Endothelial cell of umbilical vein (primary cell): ENCODE measurements at regions not wholly inside any gene's neighbourhood (a gene's known extent, or its start where the extent isn't known, plus 50 kb on each side); places are given as distances from the start of the nearest gene placed in this dataset.

ENCODE experiments used
- BruUV-seq: library from RNA; stranded (reverse); fragments of 400-500 nt; replicated peaks from 2 replicates; lab custom pipeline; 2021; lab: Mats Ljungman, UMichigan
- CTCF ChIA-PET: fragments of 300-600, 350-600 bp; sonication (Branson Sonifier 250); formaldehyde crosslinking; loops from one replicate; lab custom pipeline; 2021; ENCODE audit warnings: antibody characterized with exemption, inconsistent platforms; lab: Charles Lee
- POLR2A ChIA-PET: fragments of 300-600, 350-600 bp; sonication (Branson Sonifier 250); formaldehyde crosslinking; loops from one replicate; lab custom pipeline; 2021; ENCODE audit warnings: antibody characterized with exemption, inconsistent platforms; lab: Charles Lee
- DNase-seq: peaks from one replicate; pipeline ENCODE4 v3.0.0-alpha.2; 2011; ENCODE audit warnings: low read depth, low spot score
- FAIRE-seq: peaks from 2 replicates; lab custom pipeline; 2011; peaks lifted over from hg19 to GRCh38; lab: Jason Lieb, UNC
- H2AFZ ChIP-seq: 2 replicates; pipeline ENCODE4 v1.6.0; 2012; ENCODE audit warnings: low read depth, low read length, control low read depth, inconsistent platforms
- H3K27ac ChIP-seq: 2 replicates; pipeline ENCODE4 v1.5.1; 2011; ENCODE audit warnings: low read depth, mild to moderate bottlenecking, control low read depth, low read length, moderate library complexity; ENCODE audit not compliant: insufficient read depth
- H3K27me3 ChIP-seq, 2 experiments: 2 replicates each; pipeline versions ENCODE4 v1.6.0 to v1.6.1; 2011; ENCODE audit warnings: low read length in 2 of 2, mixed read lengths in 1 of 2; ENCODE audit not compliant: control insufficient read depth in 2 of 2, insufficient read depth in 2 of 2
- H3K36me3 ChIP-seq, 2 experiments: 2 replicates in 1 of 2; 3 replicates in 1 of 2; pipeline ENCODE4 v1.5.1; 2011; ENCODE audit warnings: low read length in 2 of 2, mild to moderate bottlenecking in 1 of 2, moderate library complexity in 1 of 2; ENCODE audit not compliant: control insufficient read depth in 2 of 2, insufficient read depth in 2 of 2; ENCODE audit errors: extremely low read depth in 1 of 2
- H3K4me1 ChIP-seq: 3 replicates; pipeline ENCODE4 v1.5.1; 2011; ENCODE audit warnings: mild to moderate bottlenecking, low read length; ENCODE audit not compliant: control insufficient read depth, insufficient read depth; ENCODE audit errors: extremely low read depth
- H3K4me2 ChIP-seq: 2 replicates; pipeline ENCODE4 v1.6.1; 2011; ENCODE audit warnings: low read length, control low read depth, mixed read lengths; ENCODE audit not compliant: insufficient read depth
- H3K4me3 ChIP-seq, 3 experiments: fragments of 200-600 bp in 1 of 3; sonication (generic), shearing (Covaris generic) in 1 of 3; replicated peaks in 1 of 3; 2 replicates each; pipeline ENCODE4 v1.5.1; 2011 to 2016; ENCODE audit warnings: control low read depth in 3 of 3, low read length in 3 of 3, mild to moderate bottlenecking in 2 of 3, inconsistent platforms in 1 of 3, low read depth in 1 of 3, moderate library complexity in 1 of 3; ENCODE audit not compliant: insufficient read depth in 1 of 3
- H3K79me2 ChIP-seq: 2 replicates; pipeline ENCODE4 v1.6.0; 2012; ENCODE audit warnings: low read length, inconsistent platforms; ENCODE audit not compliant: control insufficient read depth, insufficient read depth
- H3K9ac ChIP-seq: replicated peaks from 2 replicates; pipeline ENCODE3; 2011; ENCODE audit warnings: low read length, control low read depth; ENCODE audit not compliant: insufficient read depth; ENCODE audit errors: extremely low read depth
- H3K9me1 ChIP-seq: replicated peaks from 3 replicates; pipeline ENCODE4 v1.6.0; 2011; ENCODE audit warnings: mild to moderate bottlenecking, low read length; ENCODE audit not compliant: control insufficient read depth, insufficient read depth; ENCODE audit errors: extremely low read depth
- H3K9me3 ChIP-seq: replicated peaks from 2 replicates; pipeline ENCODE4 v1.5.1; 2012; ENCODE audit warnings: low read length, inconsistent platforms; ENCODE audit not compliant: control insufficient read depth, insufficient read depth
- H4K20me1 ChIP-seq: replicated peaks from 2 replicates; pipeline ENCODE3; 2011; ENCODE audit warnings: mild to moderate bottlenecking, low read length; ENCODE audit not compliant: control insufficient read depth, insufficient read depth; ENCODE audit errors: extremely low read depth
- EZH2 ChIP-seq: IDR thresholded peaks from 2 replicates; pipeline ENCODE4 v1.6.1; 2012; ENCODE audit warnings: borderline replicate concordance, low read depth, mild to moderate bottlenecking, moderate library complexity, low read length, inconsistent platforms; ENCODE audit not compliant: severe bottlenecking
- FOS ChIP-seq: IDR thresholded peaks from 2 replicates; pipeline ENCODE4 v1.6.1; 2011; ENCODE audit warnings: mild to moderate bottlenecking, low read length, moderate library complexity, borderline replicate concordance; ENCODE audit not compliant: insufficient read depth
- GATA2 ChIP-seq: IDR thresholded peaks from 2 replicates; pipeline ENCODE4 v1.7.0; 2011; ENCODE audit warnings: low read depth, mild to moderate bottlenecking, moderate library complexity, mixed read lengths, low read length; ENCODE audit not compliant: insufficient read length, insufficient read depth
- JUN ChIP-seq: IDR thresholded peaks from 2 replicates; pipeline ENCODE4 v1.6.1; 2011; ENCODE audit warnings: borderline replicate concordance, low read depth; ENCODE audit not compliant: insufficient read length, insufficient read depth
- MYC ChIP-seq: IDR thresholded peaks from one replicate; pipeline ENCODE4 v1.6.1; 2011; ENCODE audit warnings: mild to moderate bottlenecking, low read depth, low read length
- POLR2A ChIP-seq: IDR thresholded peaks from 2 replicates; pipeline ENCODE4 v1.6.1; 2012; ENCODE audit warnings: low read depth, mild to moderate bottlenecking, control low read depth, low read length
- POLR2AphosphoS5 ChIP-seq: IDR thresholded peaks from 2 replicates; pipeline ENCODE4 v1.6.1; 2012; ENCODE audit warnings: low read depth, mild to moderate bottlenecking, control low read depth, low read length, moderate library complexity; ENCODE audit not compliant: insufficient read depth
- dilution Hi-C: fragments of 300-500 bp; cut with MboI; formaldehyde crosslinking; loops from one replicate; pipeline ENCODE4 v1.15.0; 2019; ENCODE audit warnings: low sequenced_read_pairs; ENCODE audit not compliant: extremely low pct_ligation_motif_present
- intact Hi-C: fragments of 100-400 bp; cut with micrococcal nuclease; formaldehyde crosslinking; loops from one replicate; pipeline ENCODE4 v1.10.0; 2022
- TF ChIP-seq, protein P1 (sequence below), 2 donors: IDR thresholded peaks; 1 replicate in 1 of 2; 2 replicates in 1 of 2; pipeline ENCODE4 v1.5.1; 2011; ENCODE audit warnings: low read length in 2 of 2, mild to moderate bottlenecking in 2 of 2, moderate library complexity in 2 of 2, control low read depth in 1 of 2, inconsistent platforms in 1 of 2, low read depth in 1 of 2; ENCODE audit not compliant: insufficient read depth in 1 of 2; ENCODE audit errors: extremely low read depth in 1 of 2
- TF ChIP-seq, protein P2 (sequence below): IDR thresholded peaks from 2 replicates; pipeline ENCODE4 v1.6.1; 2011; ENCODE audit not compliant: insufficient read depth, insufficient read length

DNA sequence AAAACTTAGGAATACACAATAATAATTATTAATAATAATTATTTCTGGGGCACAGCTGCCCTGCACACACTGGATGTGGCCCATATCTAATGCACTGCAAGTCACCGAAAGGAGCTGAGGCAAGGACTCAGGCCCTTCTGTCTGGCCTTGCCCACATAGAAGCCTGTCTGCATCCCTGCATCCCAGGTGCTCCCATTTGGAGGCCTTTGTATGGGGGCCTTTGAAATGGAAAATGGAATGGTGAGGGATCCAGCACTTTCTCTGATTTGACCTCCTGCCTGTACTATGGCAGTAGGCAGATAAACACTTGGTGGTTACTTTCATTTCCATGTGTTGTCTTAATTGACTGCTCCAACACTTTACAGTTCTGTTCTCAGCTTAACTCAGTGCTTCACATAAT lies 75.7 kb upstream of the PTCHD4 start:
- no peak for FAIRE-seq
- TF ChIP-seq JUN, result no peak
- TF ChIP-seq POLR2A, result no peak
- no peak for TF ChIP-seq FOS
- no peak for TF ChIP-seq GATA2
- no peak for TF ChIP-seq EZH2
- no peak for TF ChIP-seq POLR2AphosphoS5
- TF ChIP-seq, protein P1, sequence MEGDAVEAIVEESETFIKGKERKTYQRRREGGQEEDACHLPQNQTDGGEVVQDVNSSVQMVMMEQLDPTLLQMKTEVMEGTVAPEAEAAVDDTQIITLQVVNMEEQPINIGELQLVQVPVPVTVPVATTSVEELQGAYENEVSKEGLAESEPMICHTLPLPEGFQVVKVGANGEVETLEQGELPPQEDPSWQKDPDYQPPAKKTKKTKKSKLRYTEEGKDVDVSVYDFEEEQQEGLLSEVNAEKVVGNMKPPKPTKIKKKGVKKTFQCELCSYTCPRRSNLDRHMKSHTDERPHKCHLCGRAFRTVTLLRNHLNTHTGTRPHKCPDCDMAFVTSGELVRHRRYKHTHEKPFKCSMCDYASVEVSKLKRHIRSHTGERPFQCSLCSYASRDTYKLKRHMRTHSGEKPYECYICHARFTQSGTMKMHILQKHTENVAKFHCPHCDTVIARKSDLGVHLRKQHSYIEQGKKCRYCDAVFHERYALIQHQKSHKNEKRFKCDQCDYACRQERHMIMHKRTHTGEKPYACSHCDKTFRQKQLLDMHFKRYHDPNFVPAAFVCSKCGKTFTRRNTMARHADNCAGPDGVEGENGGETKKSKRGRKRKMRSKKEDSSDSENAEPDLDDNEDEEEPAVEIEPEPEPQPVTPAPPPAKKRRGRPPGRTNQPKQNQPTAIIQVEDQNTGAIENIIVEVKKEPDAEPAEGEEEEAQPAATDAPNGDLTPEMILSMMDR (IDR thresholded peaks at IDR 0.05; ENCODE audit: extremely low read depth in 1 of 2, insufficient read depth in 1 of 2, low read depth in 1 of 2, low read length in 2 of 2), result no peak
- TF ChIP-seq MYC, result no peak
- TF ChIP-seq, protein P2, sequence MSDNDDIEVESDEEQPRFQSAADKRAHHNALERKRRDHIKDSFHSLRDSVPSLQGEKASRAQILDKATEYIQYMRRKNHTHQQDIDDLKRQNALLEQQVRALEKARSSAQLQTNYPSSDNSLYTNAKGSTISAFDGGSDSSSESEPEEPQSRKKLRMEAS, result no peak

More for the DNA sequence above, 75.7 kb upstream of the PTCHD4 start:
- Histone ChIP-seq H3K27me3 (no peaks in the 10 kb centered on the region), H3K4me1 (no peaks in the 10 kb centered on the region), H2AFZ (no peak overlapping the region), H3K9me1 (no peaks in the 10 kb centered on the region), H3K9ac (no peak overlapping the region), H3K79me2 (no peaks in the 10 kb centered on the region), H3K36me3 (no peaks in the 10 kb centered on the region), H3K4me2 (no peak overlapping the region), H3K9me3 (no peaks in the 10 kb centered on the region), H3K4me3 (no peak overlapping the region), H3K27ac (no peak overlapping the region), H4K20me1 (no peaks in the 10 kb centered on the region)
- intact Hi-C loops, result no loop called here
- BruUV-seq, result no TSS peak
- DNase-seq, result no peak
- ChIA-PET CTCF (no interaction called here), POLR2A (no interaction called here)
- dilution Hi-C loops, result no loop called here
